ENCODE measurements at regions not wholly inside any gene's neighbourhood (a gene's known extent, or its start where the extent isn't known, plus 50 kb on each side); places are given as distances from the start of the nearest gene placed in this dataset.

DNA sequence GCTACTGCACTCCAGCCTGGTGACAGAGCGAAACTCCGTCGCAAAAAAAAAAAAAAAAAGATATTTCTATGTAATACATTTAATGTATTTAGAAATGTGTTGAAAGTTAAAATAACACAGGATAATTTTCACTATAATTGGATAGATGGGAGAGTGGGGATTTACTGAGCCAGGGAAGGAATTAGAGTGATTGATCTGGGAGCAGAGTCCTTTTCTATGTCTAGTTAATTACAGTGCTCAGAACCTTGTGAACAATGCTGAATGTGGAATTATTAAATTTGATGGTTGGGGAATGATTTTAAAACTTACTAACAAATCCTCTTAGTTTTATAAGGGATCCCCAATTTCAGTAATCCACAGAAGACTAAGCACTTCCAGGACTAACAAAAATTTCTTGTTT is 239.7 kb downstream of the CSNK1G3 start:
- TF ChIP-seq CTCF (conservative IDR thresholded peaks at IDR 0.05) (no peak), ZFX (IDR thresholded peaks at IDR 0.05) (no peak)
